GM19099 (cell line): ENCODE measurements at regions not wholly inside any gene's neighbourhood (a gene's known extent, or its start where the extent isn't known, plus 50 kb on each side); places are given as distances from the start of the nearest gene placed in this dataset.

Source experiments
- POLR2A ChIP-seq: IDR thresholded peaks from 3 replicates; pipeline ENCODE4 v1.6.1; 2011; ENCODE audit warnings: low read depth; ENCODE audit not compliant: insufficient read length; ENCODE audit errors: extremely low read depth

- TF ChIP-seq POLR2A: no peak
Measured at GRCh38 chr10:78462176-78462575, 428.5 kb downstream of the RPS24 start.

- TF ChIP-seq POLR2A: no peak
Measured at GRCh38 chr10:78462726-78463228, 429.1 kb downstream of the RPS24 start.

- TF ChIP-seq POLR2A: no peak
Measured at GRCh38 chr10:78464118-78464855, 430.6 kb downstream of the RPS24 start.

- no peak for TF ChIP-seq POLR2A
Measured at GRCh38 chr10:78464856-78465267, 431.2 kb downstream of the RPS24 start.

GRCh38 chr10:78465431-78465830 lies 431.8 kb downstream of the RPS24 start:
- no peak for TF ChIP-seq POLR2A

GRCh38 chr10:78467496-78468106 lies 433.9 kb downstream of the RPS24 start:
- no peak for TF ChIP-seq POLR2A

- no peak for TF ChIP-seq POLR2A
Measured at GRCh38 chr10:78470267-78471103, 436.8 kb downstream of the RPS24 start.

GRCh38 chr10:78471326-78471722 lies 437.7 kb downstream of the RPS24 start:
- TF ChIP-seq POLR2A: no peak

- no peak for TF ChIP-seq POLR2A
Measured at GRCh38 chr10:78471723-78472550, 438.3 kb downstream of the RPS24 start.

GRCh38 chr10:78472551-78472890 lies 438.9 kb downstream of the RPS24 start:
- TF ChIP-seq POLR2A: no peak

- TF ChIP-seq POLR2A: no peak
Measured at GRCh38 chr10:78473006-78473405, 439.3 kb downstream of the RPS24 start.

- TF ChIP-seq POLR2A: no peak
Measured at GRCh38 chr10:78474743-78475142, 441.1 kb downstream of the RPS24 start.

GRCh38 chr10:78475437-78475836 lies 441.8 kb downstream of the RPS24 start:
- no peak for TF ChIP-seq POLR2A

- no peak for TF ChIP-seq POLR2A
Measured at GRCh38 chr10:78476156-78476555, 442.5 kb downstream of the RPS24 start.

GRCh38 chr10:78476844-78477243 lies 443.2 kb downstream of the RPS24 start:
- TF ChIP-seq POLR2A: no peak
